SK-N-MC (cell line): ENCODE measurements at regions not wholly inside any gene's neighbourhood (a gene's known extent, or its start where the extent isn't known, plus 50 kb on each side); places are given as distances from the start of the nearest gene placed in this dataset.

Experiments
- EZH2 ChIP-seq: fragments of 200-600 bp; sonication (generic); IDR thresholded peaks from one replicate; pipeline ENCODE4 v1.6.1; 2017; ENCODE audit warnings: antibody characterized with exemption
- POLR2AphosphoS5 ChIP-seq: IDR thresholded peaks from 2 replicates; pipeline ENCODE4 v1.6.1; 2012; ENCODE audit warnings: mild to moderate bottlenecking, low read depth, low read length, borderline replicate concordance

DNA sequence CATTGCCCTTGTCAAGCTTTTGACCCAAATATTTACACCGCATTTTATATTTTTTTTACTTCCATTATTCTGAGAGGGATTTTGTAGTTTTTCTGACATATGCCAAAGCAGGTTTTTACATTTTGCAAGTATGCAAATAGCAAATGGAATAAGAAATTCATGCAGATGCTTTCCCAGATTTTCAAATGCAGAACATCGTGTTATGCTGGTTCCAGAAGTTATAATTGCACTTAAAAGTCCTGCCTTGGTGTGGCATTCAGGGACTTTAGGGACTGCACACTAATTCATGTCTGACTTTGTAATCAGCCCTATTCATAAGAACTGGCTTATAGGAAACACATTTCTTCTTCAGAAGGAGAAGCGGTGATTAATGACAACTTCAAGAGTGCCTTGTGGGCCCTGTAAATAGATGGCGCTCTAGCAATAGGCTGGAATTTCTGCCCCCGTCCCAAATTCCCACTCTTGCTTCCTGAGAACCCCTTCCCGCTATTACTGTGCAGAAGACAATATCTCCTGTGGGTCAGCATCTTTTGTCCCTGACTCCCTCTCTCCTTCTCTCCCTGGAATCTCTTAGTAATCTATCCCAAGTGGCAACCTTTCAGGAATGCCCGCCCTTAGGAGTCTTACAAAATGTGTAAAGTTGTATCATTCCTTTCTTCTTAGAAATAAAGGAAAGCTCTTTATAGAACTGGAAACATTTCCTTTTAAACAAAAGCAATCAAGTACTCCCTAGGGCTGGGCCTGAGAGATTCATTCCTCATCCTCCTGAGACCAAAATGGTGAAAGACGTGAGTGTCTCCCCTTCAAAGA, 264.0 kb downstream of the INHBA start:
- TF ChIP-seq POLR2AphosphoS5 (no peak), EZH2 (no peak)
